Testis (tissue), 2 donors: ENCODE measurements at regions not wholly inside any gene's neighbourhood (a gene's known extent, or its start where the extent isn't known, plus 50 kb on each side); places are given as distances from the start of the nearest gene placed in this dataset.
A peak's percentile ranks its signal among the peaks of the same experiment; 100 is the strongest.

ENCODE experiments used
- DNase-seq: peaks from one replicate; pipeline ENCODE4 v3.0.0-alpha.2; 2019
- H3K27ac ChIP-seq, 2 donors: fragments of 200-600 bp; sonication (generic); one replicate each; pipeline ENCODE4 v1.5.1; 2019
- H3K27me3 ChIP-seq: fragments of 200-600 bp; sonication (generic); one replicate; pipeline ENCODE4 v1.5.1; 2019
- H3K36me3 ChIP-seq: fragments of 200-600 bp; sonication (generic); one replicate; pipeline ENCODE4 v1.5.1; 2017; ENCODE audit warnings: low read depth; ENCODE audit errors: missing control alignments
- H3K4me1 ChIP-seq: fragments of 200-600 bp; sonication (generic); one replicate; pipeline ENCODE4 v1.5.1; 2019
- H3K4me3 ChIP-seq, 2 donors: fragments of 200-600 bp; sonication (generic); one replicate each; pipeline ENCODE4 v1.5.1; 2017 to 2019
- H3K9me3 ChIP-seq: fragments of 200-600 bp; sonication (generic); one replicate; pipeline ENCODE4 v1.5.1; 2017
- POLR2A ChIP-seq: fragments of 450-650 bp; IDR thresholded peaks from one replicate; pipeline ENCODE4 v1.6.1; 2017; ENCODE audit warnings: antibody characterized with exemption, mild to moderate bottlenecking, moderate library complexity
- WGBS, 2 donors: methylation state at CpG; one replicate each; pipeline ENCODE4 v1.1.5; 2018; 5-methylcytosine and 5-hydroxymethylcytosine counted together
- intact Hi-C: fragments of 100-400 bp; cut with DNase I; formaldehyde crosslinking; loops from one replicate; pipeline ENCODE4 v1.15.1; 2023; ENCODE audit warnings: low total_unique reads
- TF ChIP-seq, protein P1 (sequence below), 3 experiments: fragments of 450-650 bp in 2 of 3; fragments of 200-600 bp in 1 of 3; sonication (generic) in 1 of 3; IDR thresholded peaks; one replicate each; pipeline ENCODE4 v1.5.1; 2016 to 2019; ENCODE audit warnings: antibody characterized with exemption in 3 of 3, mild to moderate bottlenecking in 2 of 3, moderate library complexity in 1 of 3

DNA sequence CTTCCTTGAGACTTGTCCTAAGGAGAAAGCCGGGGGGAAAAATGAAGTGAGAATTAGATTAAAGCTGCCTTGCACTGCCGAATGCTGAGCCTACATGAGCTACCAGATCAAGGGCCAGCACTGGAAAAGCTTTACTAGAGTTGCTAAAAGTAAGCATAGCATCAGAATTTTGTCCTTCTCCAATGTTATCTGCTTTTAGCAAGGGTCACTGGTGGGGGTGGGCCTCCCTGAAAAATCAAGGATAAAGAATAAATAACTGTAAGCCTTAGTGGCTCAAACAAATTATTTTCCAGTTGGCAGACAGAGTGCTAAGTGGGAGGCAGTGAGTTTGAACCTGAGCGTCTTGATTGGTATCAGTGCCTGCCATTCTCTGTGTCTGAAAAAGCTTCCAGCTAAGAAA is 310.5 kb upstream of the PITX2 start:
- intact Hi-C loops, result no loop called here
- no peaks in the 10 kb centered on the region for H3K36me3 ChIP-seq
- H3K9me3 ChIP-seq, result no peaks in the 10 kb centered on the region
- no peak for TF ChIP-seq POLR2A
- TF ChIP-seq, protein P1, sequence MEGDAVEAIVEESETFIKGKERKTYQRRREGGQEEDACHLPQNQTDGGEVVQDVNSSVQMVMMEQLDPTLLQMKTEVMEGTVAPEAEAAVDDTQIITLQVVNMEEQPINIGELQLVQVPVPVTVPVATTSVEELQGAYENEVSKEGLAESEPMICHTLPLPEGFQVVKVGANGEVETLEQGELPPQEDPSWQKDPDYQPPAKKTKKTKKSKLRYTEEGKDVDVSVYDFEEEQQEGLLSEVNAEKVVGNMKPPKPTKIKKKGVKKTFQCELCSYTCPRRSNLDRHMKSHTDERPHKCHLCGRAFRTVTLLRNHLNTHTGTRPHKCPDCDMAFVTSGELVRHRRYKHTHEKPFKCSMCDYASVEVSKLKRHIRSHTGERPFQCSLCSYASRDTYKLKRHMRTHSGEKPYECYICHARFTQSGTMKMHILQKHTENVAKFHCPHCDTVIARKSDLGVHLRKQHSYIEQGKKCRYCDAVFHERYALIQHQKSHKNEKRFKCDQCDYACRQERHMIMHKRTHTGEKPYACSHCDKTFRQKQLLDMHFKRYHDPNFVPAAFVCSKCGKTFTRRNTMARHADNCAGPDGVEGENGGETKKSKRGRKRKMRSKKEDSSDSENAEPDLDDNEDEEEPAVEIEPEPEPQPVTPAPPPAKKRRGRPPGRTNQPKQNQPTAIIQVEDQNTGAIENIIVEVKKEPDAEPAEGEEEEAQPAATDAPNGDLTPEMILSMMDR (IDR thresholded peaks at IDR 0.05), result no peak
- H3K4me1 ChIP-seq, result no peaks in the 10 kb centered on the region
- no peaks in the 10 kb centered on the region for H3K27me3 ChIP-seq
- WGBS, 2 donors, result 52 to 62% methylated on average over 3 of the region's 3 CpGs
- no peak overlapping the region for H3K27ac ChIP-seq
- DNase-seq, result no peak
- H3K4me3 ChIP-seq, result no peak overlapping the region

DNA sequence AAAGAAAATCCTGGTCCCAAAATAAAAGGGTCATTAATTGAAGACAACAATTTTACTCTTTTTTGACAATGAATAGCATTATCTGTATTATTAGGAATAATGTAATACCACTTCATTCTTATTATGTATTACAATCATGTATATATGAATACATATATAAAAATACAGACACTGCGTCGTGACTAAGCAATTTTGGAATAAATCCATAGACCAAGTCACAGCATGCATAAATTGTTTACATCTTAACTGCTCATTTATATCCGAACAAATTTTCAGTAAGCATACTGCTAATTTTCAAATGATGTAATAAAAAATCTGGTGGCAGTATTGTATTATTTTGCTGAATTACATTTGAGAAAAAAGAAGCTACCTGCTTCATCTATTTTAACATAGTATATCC is 321.6 kb upstream of the PITX2 start:
- Histone ChIP-seq H3K36me3 (no peaks in the 10 kb centered on the region), H3K27ac (no peak overlapping the region), H3K4me3 (no peak overlapping the region), H3K9me3 (no peaks in the 10 kb centered on the region), H3K4me1 (no peaks in the 10 kb centered on the region), H3K27me3 (no peaks in the 10 kb centered on the region)
- no peak for DNase-seq
- WGBS, 2 donors, result 84 to 93% methylated on average over 3 of the region's 3 CpGs
- TF ChIP-seq, protein P1 (IDR thresholded peaks at IDR 0.05), result no peak
- TF ChIP-seq POLR2A, result no peak
- intact Hi-C loops, result no loop called here

DNA sequence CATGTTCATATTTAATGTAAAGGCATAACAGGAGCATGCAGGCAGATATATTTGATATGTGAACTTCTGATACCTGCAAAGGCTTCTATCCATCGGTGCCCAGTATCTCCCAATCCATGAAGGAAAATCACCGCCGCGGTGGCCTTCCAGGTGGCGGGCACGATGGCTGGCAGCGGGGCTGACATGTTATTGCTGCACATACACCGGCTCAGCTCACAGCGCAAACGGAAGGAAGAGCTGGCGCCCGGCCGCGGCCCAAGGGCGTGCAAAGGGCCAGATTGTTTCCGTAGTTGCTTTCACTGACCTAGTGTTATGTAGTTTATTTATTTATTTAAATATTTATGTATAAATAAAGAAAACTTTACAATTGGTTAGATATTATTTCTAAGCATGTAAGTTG is 322.7 kb upstream of the PITX2 start:
- H3K27me3 ChIP-seq, result no peaks in the 10 kb centered on the region
- no peaks in the 10 kb centered on the region for H3K36me3 ChIP-seq
- H3K27ac ChIP-seq, result no peak overlapping the region
- peak overlapping the region in 1 of 2 donors; percentile 8 for H3K4me3 ChIP-seq
- DNase-seq, result peak; percentile 15
- 63 to 74% methylated on average over 16 of the region's 16 CpGs for WGBS, 2 donors
- H3K9me3 ChIP-seq, result no peaks in the 10 kb centered on the region
- no peaks in the 10 kb centered on the region for H3K4me1 ChIP-seq
- TF ChIP-seq, protein P1 (IDR thresholded peaks at IDR 0.05), result no peak
- no peak for TF ChIP-seq POLR2A
- intact Hi-C loops, result no loop called here

DNA sequence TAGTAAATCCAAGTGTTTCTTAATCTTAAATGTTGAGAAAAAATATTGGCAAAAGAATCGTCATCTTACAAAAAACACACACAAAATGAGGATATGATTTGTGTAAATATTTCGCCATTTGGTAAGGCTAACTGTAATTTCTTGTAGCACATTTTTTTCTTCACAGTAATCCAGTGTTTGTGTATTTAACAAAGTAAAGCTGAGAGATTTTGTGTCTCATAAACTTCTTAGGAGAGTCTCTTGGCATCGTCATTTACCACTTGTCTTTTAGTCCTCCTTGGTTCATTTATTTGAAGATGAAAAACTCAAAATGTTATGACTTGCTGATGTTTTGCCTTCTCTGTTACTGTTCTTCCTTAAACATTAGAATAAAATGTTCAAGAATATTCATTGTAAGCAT is 326.7 kb upstream of the PITX2 start:
- Histone ChIP-seq H3K27me3 (no peaks in the 10 kb centered on the region), H3K27ac (no peak overlapping the region), H3K9me3 (no peaks in the 10 kb centered on the region), H3K4me3 (no peak overlapping the region), H3K36me3 (no peaks in the 10 kb centered on the region), H3K4me1 (no peaks in the 10 kb centered on the region)
- intact Hi-C loops, result no loop called here
- DNase-seq, result no peak
- WGBS, 2 donors, result 93 to 96% methylated on average over 3 of the region's 3 CpGs
- no peak for TF ChIP-seq POLR2A
- TF ChIP-seq, protein P1 (IDR thresholded peaks at IDR 0.05), result no peak

DNA sequence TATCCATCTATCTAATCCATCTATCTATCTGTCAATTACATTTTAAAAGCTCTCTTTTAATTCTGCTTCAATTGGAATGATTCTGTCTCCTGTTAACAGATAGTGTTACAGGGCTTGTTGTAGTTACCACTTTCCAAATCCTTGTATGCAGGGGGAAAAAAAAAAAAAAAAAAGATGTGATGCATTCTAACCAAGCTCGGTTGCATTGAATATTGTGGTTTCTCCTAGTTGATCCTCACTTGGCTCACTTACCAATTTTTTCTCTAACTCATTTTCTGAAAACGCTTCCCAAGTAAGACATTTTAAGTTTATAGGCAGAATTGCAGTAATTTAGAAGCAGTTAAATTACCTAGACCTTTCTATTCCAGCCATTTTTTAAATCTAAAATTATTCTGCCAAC is 327.9 kb upstream of the PITX2 start:
- no peak for TF ChIP-seq POLR2A
- TF ChIP-seq, protein P1 (IDR thresholded peaks at IDR 0.05), result no peak
- Histone ChIP-seq H3K4me3 (no peak overlapping the region), H3K27me3 (no peaks in the 10 kb centered on the region), H3K9me3 (no peaks in the 10 kb centered on the region), H3K36me3 (no peaks in the 10 kb centered on the region), H3K4me1 (no peaks in the 10 kb centered on the region), H3K27ac (no peak overlapping the region)
- DNase-seq, result no peak
- WGBS, 2 donors, result 64 to 70% methylated on average over 2 of the region's 2 CpGs
- intact Hi-C loops, result no loop called here
